Progenitor cell of endocrine pancreas (in vitro differentiated cells): ENCODE measurements at regions not wholly inside any gene's neighbourhood (a gene's known extent, or its start where the extent isn't known, plus 50 kb on each side); places are given as distances from the start of the nearest gene placed in this dataset.

ENCODE experiments used
- DNase-seq: peaks from one replicate; pipeline ENCODE4 v3.0.0; 2021; ENCODE audit warnings: low spot score; ENCODE audit not compliant: unreplicated experiment
- H3K27ac Mint-ChIP-seq: 2 replicates; pipeline ENCODE4 v1.8.0; 2021; ENCODE audit warnings: mild to moderate bottlenecking, moderate library complexity, mixed read lengths
- H3K27me3 Mint-ChIP-seq: 2 replicates; pipeline ENCODE4 v1.8.0; 2021; ENCODE audit warnings: mixed read lengths
- H3K36me3 Mint-ChIP-seq: 2 replicates; pipeline ENCODE4 v1.8.0; 2022; ENCODE audit warnings: mixed read lengths; ENCODE audit not compliant: insufficient read depth
- H3K4me1 Mint-ChIP-seq: 2 replicates; pipeline ENCODE4 v1.8.0; 2021; ENCODE audit warnings: low read depth, mixed read lengths
- H3K4me3 Mint-ChIP-seq: 2 replicates; pipeline ENCODE4 v1.8.0; 2021; ENCODE audit warnings: low read depth, mild to moderate bottlenecking, moderate library complexity, mixed read lengths
- H3K9me3 Mint-ChIP-seq: 2 replicates; pipeline ENCODE4 v1.8.0; 2021; ENCODE audit warnings: low read depth, mixed read lengths
- CTCF ChIP-seq: fragments of 200-600 bp; sonication (generic); IDR thresholded peaks from one replicate; pipeline ENCODE4 v1.5.0; 2021; ENCODE audit warnings: antibody characterized with exemption, mild to moderate bottlenecking; ENCODE audit not compliant: unreplicated experiment

DNA sequence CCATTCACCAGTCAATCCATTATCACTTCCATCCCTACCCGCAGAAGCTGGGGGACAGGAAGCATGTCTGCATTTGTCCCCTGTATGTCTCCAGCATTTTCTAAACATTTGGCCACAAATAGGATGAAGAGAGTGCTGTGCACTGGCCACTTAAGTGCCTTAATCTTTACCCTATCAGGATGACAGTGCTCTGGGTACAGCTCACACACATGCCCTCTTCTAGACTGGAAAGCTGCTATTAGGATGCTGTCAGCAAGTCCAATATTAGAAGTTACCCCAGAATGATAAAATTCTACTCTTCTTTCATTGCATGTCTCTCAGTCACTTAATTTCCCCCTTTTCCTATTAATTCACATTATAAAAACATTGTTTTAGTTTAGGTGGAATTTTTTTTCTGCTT lies 168.4 kb downstream of the RASEF start:
- H3K9me3 Mint-ChIP-seq: peaks cover 3% of the 10 kb centered on the region
- TF ChIP-seq CTCF: no peak
- H3K4me3 Mint-ChIP-seq: no peak overlapping the region
- H3K4me1 Mint-ChIP-seq: peaks cover 15% of the 10 kb centered on the region
- H3K36me3 Mint-ChIP-seq: no peaks in the 10 kb centered on the region
- no peaks in the 10 kb centered on the region for H3K27me3 Mint-ChIP-seq
- H3K27ac Mint-ChIP-seq: no peak overlapping the region
- no peak for DNase-seq

- Mint-ChIP-seq H3K4me1 (peaks cover 15% of the 10 kb centered on the region), H3K9me3 (peaks cover 3% of the 10 kb centered on the region), H3K36me3 (no peaks in the 10 kb centered on the region), H3K27ac (no peak overlapping the region), H3K4me3 (no peak overlapping the region), H3K27me3 (no peaks in the 10 kb centered on the region)
- no peak for TF ChIP-seq CTCF
- no peak for DNase-seq
These were observed 167.8 kb downstream of the RASEF start for GRCh38 chr9:82894961-82895821.

GRCh38 chr9:82895822-82896110 lies 167.2 kb downstream of the RASEF start:
- Mint-ChIP-seq H3K4me3 (no peak overlapping the region), H3K36me3 (no peaks in the 10 kb centered on the region), H3K4me1 (peaks cover 15% of the 10 kb centered on the region), H3K9me3 (peaks cover 3% of the 10 kb centered on the region), H3K27me3 (no peaks in the 10 kb centered on the region), H3K27ac (no peak overlapping the region)
- DNase-seq: no peak
- TF ChIP-seq CTCF: no peak

DNA sequence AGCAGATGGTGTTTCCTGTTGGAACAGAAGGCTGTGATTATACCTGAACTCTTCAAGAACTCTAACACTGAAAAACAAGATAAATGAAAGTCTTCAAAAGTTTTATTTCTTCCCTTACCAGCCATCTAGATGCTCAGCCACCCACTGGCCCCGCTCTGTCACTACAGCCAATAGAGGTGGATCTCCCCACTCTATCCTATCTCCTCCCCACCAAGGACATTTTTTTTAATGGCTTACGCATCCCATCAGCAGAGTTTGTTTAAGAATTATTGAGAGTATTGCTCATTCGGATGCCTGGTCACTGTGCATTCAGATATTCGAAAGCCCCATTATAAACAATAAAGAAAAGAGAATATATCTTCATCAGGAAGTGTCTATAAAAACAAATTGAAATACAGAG lies 159.4 kb downstream of the RASEF start:
- DNase-seq: no peak
- no peaks in the 10 kb centered on the region for H3K27me3 Mint-ChIP-seq
- no peak for TF ChIP-seq CTCF
- H3K4me3 Mint-ChIP-seq: no peak overlapping the region
- H3K9me3 Mint-ChIP-seq: peaks cover 5% of the 10 kb centered on the region
- H3K4me1 Mint-ChIP-seq: no peaks in the 10 kb centered on the region
- no peak overlapping the region for H3K27ac Mint-ChIP-seq
- H3K36me3 Mint-ChIP-seq: no peaks in the 10 kb centered on the region

DNA sequence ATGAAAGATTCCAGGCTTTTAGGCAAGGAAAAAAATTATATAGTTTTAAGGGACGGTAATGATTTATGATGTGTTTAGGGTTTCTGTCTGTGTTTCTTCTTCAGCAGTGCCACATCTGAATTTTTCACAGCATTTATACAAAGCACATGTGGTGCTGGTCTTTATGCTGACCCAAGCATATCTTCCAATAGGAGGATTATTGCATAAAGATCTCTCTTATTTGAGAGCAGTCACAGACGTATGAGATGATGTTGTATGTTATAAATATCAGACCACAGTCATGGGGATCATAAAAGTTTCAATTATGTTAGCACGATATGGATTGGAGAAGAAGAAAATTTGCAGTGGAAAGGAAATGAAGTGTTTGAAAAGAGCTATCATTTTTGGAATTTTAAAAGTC lies 150.9 kb downstream of the RASEF start:
- Mint-ChIP-seq H3K4me3 (no peak overlapping the region), H3K27ac (no peak overlapping the region), H3K4me1 (no peaks in the 10 kb centered on the region), H3K36me3 (peaks cover 6% of the 10 kb centered on the region), H3K9me3 (peaks cover 14% of the 10 kb centered on the region), H3K27me3 (no peaks in the 10 kb centered on the region)
- TF ChIP-seq CTCF: no peak
- no peak for DNase-seq
